Epithelial cell of proximal tubule (primary cell): ENCODE measurements at regions not wholly inside any gene's neighbourhood (a gene's known extent, or its start where the extent isn't known, plus 50 kb on each side); places are given as distances from the start of the nearest gene placed in this dataset.

ENCODE experiments used
- DNase-seq: peaks from one replicate; pipeline ENCODE4 v3.0.0-alpha.2; 2011; ENCODE audit warnings: low read depth
- H3K4me3 ChIP-seq: 2 replicates; pipeline ENCODE4 v1.5.1; 2011; ENCODE audit warnings: low read depth, mild to moderate bottlenecking, low read length
- TF ChIP-seq, protein P1 (sequence below): conservative IDR thresholded peaks from 2 replicates; pipeline ENCODE4 v1.5.1; 2012; ENCODE audit warnings: low read depth, mild to moderate bottlenecking, low read length

GRCh38 chr2:150994076-150994475 is 267.6 kb downstream of the RBM43 start:
- TF ChIP-seq, protein P1, sequence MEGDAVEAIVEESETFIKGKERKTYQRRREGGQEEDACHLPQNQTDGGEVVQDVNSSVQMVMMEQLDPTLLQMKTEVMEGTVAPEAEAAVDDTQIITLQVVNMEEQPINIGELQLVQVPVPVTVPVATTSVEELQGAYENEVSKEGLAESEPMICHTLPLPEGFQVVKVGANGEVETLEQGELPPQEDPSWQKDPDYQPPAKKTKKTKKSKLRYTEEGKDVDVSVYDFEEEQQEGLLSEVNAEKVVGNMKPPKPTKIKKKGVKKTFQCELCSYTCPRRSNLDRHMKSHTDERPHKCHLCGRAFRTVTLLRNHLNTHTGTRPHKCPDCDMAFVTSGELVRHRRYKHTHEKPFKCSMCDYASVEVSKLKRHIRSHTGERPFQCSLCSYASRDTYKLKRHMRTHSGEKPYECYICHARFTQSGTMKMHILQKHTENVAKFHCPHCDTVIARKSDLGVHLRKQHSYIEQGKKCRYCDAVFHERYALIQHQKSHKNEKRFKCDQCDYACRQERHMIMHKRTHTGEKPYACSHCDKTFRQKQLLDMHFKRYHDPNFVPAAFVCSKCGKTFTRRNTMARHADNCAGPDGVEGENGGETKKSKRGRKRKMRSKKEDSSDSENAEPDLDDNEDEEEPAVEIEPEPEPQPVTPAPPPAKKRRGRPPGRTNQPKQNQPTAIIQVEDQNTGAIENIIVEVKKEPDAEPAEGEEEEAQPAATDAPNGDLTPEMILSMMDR, result no peak
- no peak for DNase-seq
- no peak overlapping the region for H3K4me3 ChIP-seq

DNA sequence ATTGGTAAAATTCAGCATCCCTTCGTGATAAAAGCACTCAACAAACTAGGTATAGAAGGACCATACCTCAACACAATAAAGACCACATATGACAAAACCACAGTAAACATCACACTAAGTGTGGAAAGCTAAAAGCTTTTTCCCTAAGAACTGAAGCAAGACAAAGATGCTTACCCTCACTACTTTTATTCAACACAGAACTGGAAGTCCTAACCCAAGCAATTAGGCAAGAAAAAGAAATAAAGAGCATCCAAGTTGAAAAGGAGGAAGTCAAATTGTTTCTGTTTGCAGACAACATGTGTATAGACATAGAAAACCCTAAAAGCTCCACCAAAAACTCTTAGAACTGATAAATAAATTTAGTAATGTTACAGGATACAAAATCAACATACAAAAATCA is 271.7 kb downstream of the RBM43 start:
- TF ChIP-seq, protein P1, result no peak
- H3K4me3 ChIP-seq, result no peak overlapping the region
- DNase-seq, result no peak

- TF ChIP-seq, protein P1, result no peak
- no peak overlapping the region for H3K4me3 ChIP-seq
- no peak for DNase-seq
Measured at GRCh38 chr2:150985741-150986140, 275.9 kb downstream of the RBM43 start.

DNA sequence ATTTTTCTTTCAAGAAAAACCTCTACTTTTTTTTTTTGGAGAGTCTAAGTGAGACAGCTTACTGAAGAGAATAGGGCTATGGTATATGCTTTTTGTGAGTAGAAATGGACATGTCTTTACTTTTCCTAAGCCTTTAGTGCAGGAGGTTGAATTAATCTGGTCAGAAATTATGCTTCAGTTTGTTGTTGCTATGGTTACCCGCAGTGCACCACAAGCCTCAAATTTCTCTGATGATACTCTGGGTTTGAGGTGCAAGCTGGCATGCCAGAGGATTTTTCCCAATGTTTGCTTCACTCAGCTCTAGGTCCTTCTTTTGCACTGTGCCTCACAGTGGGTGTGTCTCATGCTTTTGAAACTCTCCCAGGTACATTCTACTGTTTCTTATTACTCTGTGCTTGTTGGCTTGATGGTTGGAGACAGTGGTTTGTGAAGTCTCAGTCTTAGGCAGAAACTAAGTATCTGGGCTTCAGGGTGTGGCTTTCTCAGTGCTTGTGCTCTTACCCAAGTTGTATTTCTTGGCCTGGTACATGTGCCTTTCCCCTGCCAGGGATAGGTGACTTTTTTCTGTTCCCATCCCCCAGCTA is 278.3 kb downstream of the RBM43 start:
- TF ChIP-seq, protein P1, result no peak
- DNase-seq, result no peak
- no peak overlapping the region for H3K4me3 ChIP-seq

DNA sequence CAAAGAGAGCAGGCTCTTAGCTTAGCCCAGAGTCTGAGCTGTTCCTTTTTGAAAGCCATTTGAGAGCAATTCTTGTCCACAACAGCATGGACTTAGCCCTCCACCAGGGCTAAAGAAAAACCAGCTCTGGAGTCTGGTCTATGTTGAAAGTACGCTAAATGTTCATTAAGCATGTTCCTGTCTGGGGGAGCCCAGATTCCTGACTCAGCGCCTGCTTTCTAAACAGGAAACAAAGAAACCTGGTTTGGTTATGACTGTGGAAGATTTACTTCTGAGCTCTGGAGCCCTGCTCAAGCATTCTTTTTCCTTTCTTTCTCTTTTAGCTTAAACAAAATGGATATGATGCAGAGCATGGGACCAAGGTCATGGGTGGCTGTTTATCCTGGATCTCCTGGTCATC is 279.8 kb downstream of the RBM43 start:
- DNase-seq, result peak; percentile 30
- TF ChIP-seq, protein P1, result no peak
- no peak overlapping the region for H3K4me3 ChIP-seq

DNA sequence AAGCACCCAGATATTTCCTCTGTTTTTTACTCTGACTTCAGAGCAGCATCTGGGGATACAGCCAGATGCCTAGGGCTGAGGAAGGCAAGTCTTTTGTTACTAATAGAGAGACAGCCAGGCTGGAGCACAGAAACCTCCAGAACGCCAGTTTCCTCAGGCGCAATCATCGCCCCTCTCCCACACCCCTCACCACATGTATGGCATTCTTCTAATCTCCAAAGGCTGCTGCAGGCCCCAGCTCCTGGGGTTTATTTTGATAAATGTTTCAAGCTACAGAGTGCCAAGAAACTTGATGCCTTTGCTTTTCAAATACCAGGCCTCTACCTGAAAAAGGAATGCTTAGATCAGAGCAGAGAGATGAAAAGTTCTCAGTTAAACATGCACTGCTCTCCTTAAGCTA is 283.6 kb downstream of the RBM43 start:
- no peak for DNase-seq

DNA sequence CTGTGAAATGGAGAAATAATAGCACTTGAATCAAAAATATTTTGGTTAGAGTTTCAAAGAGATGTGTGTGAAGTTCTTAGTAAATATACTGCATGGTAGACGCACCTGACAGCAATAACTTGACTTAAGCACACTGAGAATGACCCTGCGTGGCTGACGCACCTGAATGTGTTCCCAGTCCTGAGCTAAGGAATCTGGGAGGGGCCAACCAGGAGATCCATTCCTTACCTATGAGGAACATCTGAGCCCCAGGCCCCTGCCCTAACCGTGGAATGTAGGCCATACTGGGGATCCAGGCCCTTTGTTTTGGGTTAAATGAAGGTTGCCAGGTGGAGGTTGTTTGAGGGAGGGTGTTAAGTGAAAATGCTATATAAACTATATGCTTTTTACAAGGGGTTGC is 284.4 kb downstream of the RBM43 start:
- DNase-seq, result no peak
- no peak overlapping the region for H3K4me3 ChIP-seq

More for the DNA sequence above, 283.6 kb downstream of the RBM43 start:
- H3K4me3 ChIP-seq, result no peak overlapping the region
- TF ChIP-seq, protein P1, result no peak

More for the DNA sequence above, 284.4 kb downstream of the RBM43 start:
- TF ChIP-seq, protein P1, result no peak
